Epithelial cell of proximal tubule (primary cell): ENCODE measurements at regions not wholly inside any gene's neighbourhood (a gene's known extent, or its start where the extent isn't known, plus 50 kb on each side); places are given as distances from the start of the nearest gene placed in this dataset.

Source experiments
- DNase-seq: peaks from one replicate; pipeline ENCODE4 v3.0.0-alpha.2; 2011; ENCODE audit warnings: low read depth
- H3K4me3 ChIP-seq: 2 replicates; pipeline ENCODE4 v1.5.1; 2011; ENCODE audit warnings: low read depth, mild to moderate bottlenecking, low read length
- TF ChIP-seq, protein P1 (sequence below): conservative IDR thresholded peaks from 2 replicates; pipeline ENCODE4 v1.5.1; 2012; ENCODE audit warnings: low read depth, mild to moderate bottlenecking, low read length

DNA sequence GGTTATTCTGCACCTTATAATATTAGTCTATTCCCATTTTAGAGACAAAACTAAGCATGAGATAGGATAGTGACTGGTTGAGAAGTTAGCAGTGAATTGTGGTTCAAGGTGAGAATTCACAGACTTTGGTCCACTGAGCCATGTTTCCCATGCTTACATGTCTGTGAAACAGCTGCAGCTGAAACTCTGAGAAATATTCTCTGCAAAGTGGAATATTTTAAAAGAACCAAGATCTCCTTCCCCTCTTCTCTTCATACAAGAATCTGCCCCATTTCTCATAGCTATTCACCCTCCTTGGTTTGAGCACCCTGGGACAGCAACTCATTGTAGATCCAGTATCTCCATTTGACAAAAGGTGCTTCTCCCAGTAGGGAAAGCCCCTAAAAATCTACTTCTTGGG, 70.2 kb upstream of the TMEM170B start:
- DNase-seq = no peak
- no peak overlapping the region for H3K4me3 ChIP-seq

GRCh38 chr6:11463398-11463780, 74.2 kb upstream of the TMEM170B start:
- DNase-seq = no peak
- TF ChIP-seq, protein P1, sequence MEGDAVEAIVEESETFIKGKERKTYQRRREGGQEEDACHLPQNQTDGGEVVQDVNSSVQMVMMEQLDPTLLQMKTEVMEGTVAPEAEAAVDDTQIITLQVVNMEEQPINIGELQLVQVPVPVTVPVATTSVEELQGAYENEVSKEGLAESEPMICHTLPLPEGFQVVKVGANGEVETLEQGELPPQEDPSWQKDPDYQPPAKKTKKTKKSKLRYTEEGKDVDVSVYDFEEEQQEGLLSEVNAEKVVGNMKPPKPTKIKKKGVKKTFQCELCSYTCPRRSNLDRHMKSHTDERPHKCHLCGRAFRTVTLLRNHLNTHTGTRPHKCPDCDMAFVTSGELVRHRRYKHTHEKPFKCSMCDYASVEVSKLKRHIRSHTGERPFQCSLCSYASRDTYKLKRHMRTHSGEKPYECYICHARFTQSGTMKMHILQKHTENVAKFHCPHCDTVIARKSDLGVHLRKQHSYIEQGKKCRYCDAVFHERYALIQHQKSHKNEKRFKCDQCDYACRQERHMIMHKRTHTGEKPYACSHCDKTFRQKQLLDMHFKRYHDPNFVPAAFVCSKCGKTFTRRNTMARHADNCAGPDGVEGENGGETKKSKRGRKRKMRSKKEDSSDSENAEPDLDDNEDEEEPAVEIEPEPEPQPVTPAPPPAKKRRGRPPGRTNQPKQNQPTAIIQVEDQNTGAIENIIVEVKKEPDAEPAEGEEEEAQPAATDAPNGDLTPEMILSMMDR = no peak
- H3K4me3 ChIP-seq = no peak overlapping the region

More for the DNA sequence above, 70.2 kb upstream of the TMEM170B start:
- TF ChIP-seq, protein P1 = no peak

- no peak overlapping the region for H3K4me3 ChIP-seq
- no peak for DNase-seq
- TF ChIP-seq, protein P1 = no peak
These were observed 74.7 kb upstream of the TMEM170B start for GRCh38 chr6:11462742-11463397.

- TF ChIP-seq, protein P1 = no peak
- H3K4me3 ChIP-seq = no peak overlapping the region
- DNase-seq = no peak
These were observed 76.5 kb upstream of the TMEM170B start for GRCh38 chr6:11460837-11461661.

- no peak for DNase-seq
- H3K4me3 ChIP-seq = no peak overlapping the region
- TF ChIP-seq, protein P1 = peak; percentile 24
These were observed 77.4 kb upstream of the TMEM170B start for GRCh38 chr6:11460001-11460668.

DNA sequence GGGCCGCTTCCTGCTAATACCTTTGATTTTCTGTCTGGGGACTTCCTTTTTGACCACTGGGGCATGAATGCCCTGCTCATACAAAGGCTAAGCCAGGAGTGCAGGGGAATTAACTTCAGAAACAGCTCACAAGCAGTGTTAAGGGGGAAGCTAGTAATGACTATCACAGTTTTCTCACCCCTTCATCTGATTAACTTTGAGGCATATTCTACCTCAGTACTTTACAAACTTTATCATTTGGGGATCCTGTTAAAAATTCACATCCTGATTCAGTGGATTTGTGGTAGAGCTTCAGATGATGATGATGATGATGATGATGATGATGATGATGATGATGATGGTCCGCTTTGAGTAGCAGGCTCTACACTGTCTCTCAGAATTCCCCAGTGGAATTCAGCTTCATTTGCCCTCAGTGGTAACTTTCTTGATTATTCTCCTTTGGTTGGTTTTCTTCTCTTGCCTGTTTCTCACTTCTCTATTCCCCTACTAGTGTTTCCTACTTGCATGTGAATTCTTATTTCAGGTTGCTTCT, 78.4 kb upstream of the TMEM170B start:
- TF ChIP-seq, protein P1 = no peak

More for the DNA sequence above, 78.4 kb upstream of the TMEM170B start:
- no peak for DNase-seq
- no peak overlapping the region for H3K4me3 ChIP-seq
